ENCODE measurements at regions not wholly inside any gene's neighbourhood (a gene's known extent, or its start where the extent isn't known, plus 50 kb on each side); places are given as distances from the start of the nearest gene placed in this dataset.

GRCh38 chr2:142769761-142770160 lies 107.7 kb upstream of the KYNU start:
- DNase-seq (ENCODE audit: low read depth in 1 of 2, low spot score in 1 of 2): no peak
- H3K27ac ChIP-seq (replicated peaks): no peak overlapping the region
- H3K4me3 ChIP-seq (replicated peaks; ENCODE audit: insufficient read depth, low read length): no peak overlapping the region

GRCh38 chr2:142767847-142768246 lies 109.6 kb upstream of the KYNU start:
- no peak overlapping the region for H3K27ac ChIP-seq (replicated peaks)
- no peak overlapping the region for H3K4me3 ChIP-seq (replicated peaks; ENCODE audit: insufficient read depth, low read length)
- DNase-seq (ENCODE audit: low read depth in 1 of 2, low spot score in 1 of 2): no peak
- H3K27me3 ChIP-seq (ENCODE audit: insufficient read depth, poor library complexity, severe bottlenecking): no peaks in the 10 kb centered on the region
- TF ChIP-seq CTCF (IDR thresholded peaks at IDR 0.05; ENCODE audit: insufficient read depth, low read length): no peak
- no peak for TF ChIP-seq SPI1 (IDR thresholded peaks at IDR 0.05; ENCODE audit: borderline replicate concordance, low read depth)
- no peak for TF ChIP-seq GABPA (IDR thresholded peaks at IDR 0.05; ENCODE audit: low read depth)
- no peak for TF ChIP-seq REST (IDR thresholded peaks at IDR 0.05; ENCODE audit: insufficient replicate concordance, low read depth)
- no peak for TF ChIP-seq POLR2AphosphoS5 (IDR thresholded peaks at IDR 0.05; ENCODE audit: low read depth)

More at GRCh38 chr2:142769761-142770160, 107.7 kb upstream of the KYNU start:
- TF ChIP-seq POLR2AphosphoS5 (IDR thresholded peaks at IDR 0.05; ENCODE audit: low read depth) (no peak), SPI1 (IDR thresholded peaks at IDR 0.05; ENCODE audit: borderline replicate concordance, low read depth) (no peak), REST (IDR thresholded peaks at IDR 0.05; ENCODE audit: insufficient replicate concordance, low read depth) (no peak), GABPA (IDR thresholded peaks at IDR 0.05; ENCODE audit: low read depth) (no peak), CTCF (IDR thresholded peaks at IDR 0.05; ENCODE audit: insufficient read depth, low read length) (no peak)
- no peaks in the 10 kb centered on the region for H3K27me3 ChIP-seq (ENCODE audit: insufficient read depth, poor library complexity, severe bottlenecking)

- TF ChIP-seq REST (IDR thresholded peaks at IDR 0.05; ENCODE audit: insufficient replicate concordance, low read depth) (no peak), POLR2AphosphoS5 (IDR thresholded peaks at IDR 0.05; ENCODE audit: low read depth) (no peak), GABPA (IDR thresholded peaks at IDR 0.05; ENCODE audit: low read depth) (no peak)
- no peak for DNase-seq (ENCODE audit: low read depth in 1 of 2, low spot score in 1 of 2)
- Histone ChIP-seq H3K27me3 (ENCODE audit: insufficient read depth, poor library complexity, severe bottlenecking) (no peaks in the 10 kb centered on the region), H3K27ac (replicated peaks) (no peak overlapping the region), H3K4me3 (replicated peaks; ENCODE audit: insufficient read depth, low read length) (no peak overlapping the region)
These were observed 118.5 kb upstream of the KYNU start for GRCh38 chr2:142758973-142759372.

All from HL-60 (cell line).